Mucosa of descending colon (tissue), 3 donors: ENCODE measurements at regions not wholly inside any gene's neighbourhood (a gene's known extent, or its start where the extent isn't known, plus 50 kb on each side); places are given as distances from the start of the nearest gene placed in this dataset.

Experiments used
- ATAC-seq: fragments of 200-7000 bp; cut with Tn5 transposase; one replicate; pipeline ENCODE4 v1.9.1; 2020; ENCODE audit warnings: mild to moderate bottlenecking, moderate library complexity
- DNase-seq, 3 donors: peaks; one replicate each; pipeline ENCODE4 v3.0.0-alpha.2; 2020
- H3K36me3 ChIP-seq: fragments of 200-600 bp; one replicate; pipeline ENCODE4 v1.8.0; 2021; ENCODE audit warnings: low read depth, mild to moderate bottlenecking
- H3K4me1 ChIP-seq: fragments of 200-600 bp; one replicate; pipeline ENCODE4 v1.8.0; 2021; ENCODE audit warnings: low read depth, mild to moderate bottlenecking
- H3K4me3 ChIP-seq: fragments of 200-600 bp; one replicate; pipeline ENCODE4 v1.8.0; 2021; ENCODE audit warnings: mild to moderate bottlenecking
- H3K9me3 ChIP-seq: fragments of 200-600 bp; one replicate; pipeline ENCODE4 v1.8.0; 2021; ENCODE audit warnings: mild to moderate bottlenecking
- intact Hi-C, 2 donors: fragments of 100-400 bp; cut with DNase I in 1 of 2; cut with micrococcal nuclease in 1 of 2; formaldehyde crosslinking; loops; one replicate each; pipeline versions ENCODE4 v1.11.0 to v1.11.1; 2022; cut with DNase I, micrococcal nuclease
- TF ChIP-seq, protein P1 (sequence below): fragments of 200-600 bp; IDR thresholded peaks from one replicate; pipeline ENCODE4 v1.8.0; 2022; ENCODE audit warnings: antibody characterized with exemption, mild to moderate bottlenecking
- donor health status: DM: no; HTN: no; CAD: no; lungs with moderate emphysema.
- donor health status: DM: no; HTN: no; CAD: no.
- donor health status: DM: no; HTN: yes; CAD: no.

- Histone ChIP-seq H3K4me1 (no peaks in the 10 kb centered on the region), H3K9me3 (peaks cover 15% of the 10 kb centered on the region), H3K4me3 (no peak overlapping the region), H3K36me3 (no peaks in the 10 kb centered on the region)
- ATAC-seq (no peak), DNase-seq (no peak)
- TF ChIP-seq, protein P1, sequence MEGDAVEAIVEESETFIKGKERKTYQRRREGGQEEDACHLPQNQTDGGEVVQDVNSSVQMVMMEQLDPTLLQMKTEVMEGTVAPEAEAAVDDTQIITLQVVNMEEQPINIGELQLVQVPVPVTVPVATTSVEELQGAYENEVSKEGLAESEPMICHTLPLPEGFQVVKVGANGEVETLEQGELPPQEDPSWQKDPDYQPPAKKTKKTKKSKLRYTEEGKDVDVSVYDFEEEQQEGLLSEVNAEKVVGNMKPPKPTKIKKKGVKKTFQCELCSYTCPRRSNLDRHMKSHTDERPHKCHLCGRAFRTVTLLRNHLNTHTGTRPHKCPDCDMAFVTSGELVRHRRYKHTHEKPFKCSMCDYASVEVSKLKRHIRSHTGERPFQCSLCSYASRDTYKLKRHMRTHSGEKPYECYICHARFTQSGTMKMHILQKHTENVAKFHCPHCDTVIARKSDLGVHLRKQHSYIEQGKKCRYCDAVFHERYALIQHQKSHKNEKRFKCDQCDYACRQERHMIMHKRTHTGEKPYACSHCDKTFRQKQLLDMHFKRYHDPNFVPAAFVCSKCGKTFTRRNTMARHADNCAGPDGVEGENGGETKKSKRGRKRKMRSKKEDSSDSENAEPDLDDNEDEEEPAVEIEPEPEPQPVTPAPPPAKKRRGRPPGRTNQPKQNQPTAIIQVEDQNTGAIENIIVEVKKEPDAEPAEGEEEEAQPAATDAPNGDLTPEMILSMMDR, result no peak
- intact Hi-C loops, result no loop called here
These were observed 491.0 kb upstream of the KIRREL3 start for GRCh38 chr11:127491589-127491988.

DNA sequence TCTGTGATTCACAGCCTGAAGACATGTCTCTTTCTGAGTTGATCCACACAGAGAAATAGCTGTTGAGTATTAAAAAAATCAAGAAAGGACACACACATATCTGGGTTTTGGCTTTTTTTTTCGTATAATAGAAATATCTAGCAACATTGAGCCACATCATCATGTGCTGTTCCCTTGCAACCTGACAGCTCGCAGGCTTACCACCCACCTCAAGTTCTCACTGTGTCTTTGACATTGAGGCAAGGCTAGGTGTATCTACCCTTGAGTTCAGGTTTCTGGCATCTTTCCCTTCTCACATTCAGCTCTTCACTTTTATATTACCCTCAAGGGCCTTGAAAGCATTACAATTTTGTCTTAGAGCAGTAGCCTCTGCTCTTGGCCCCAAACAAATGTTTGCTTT is 490.3 kb upstream of the KIRREL3 start:
- no peak overlapping the region for H3K4me3 ChIP-seq
- no peak for ATAC-seq
- intact Hi-C loops, result no loop called here
- TF ChIP-seq, protein P1, result no peak
- H3K9me3 ChIP-seq, result peaks cover 15% of the 10 kb centered on the region
- H3K4me1 ChIP-seq, result no peaks in the 10 kb centered on the region
- H3K36me3 ChIP-seq, result no peaks in the 10 kb centered on the region
- DNase-seq, result no peak

DNA sequence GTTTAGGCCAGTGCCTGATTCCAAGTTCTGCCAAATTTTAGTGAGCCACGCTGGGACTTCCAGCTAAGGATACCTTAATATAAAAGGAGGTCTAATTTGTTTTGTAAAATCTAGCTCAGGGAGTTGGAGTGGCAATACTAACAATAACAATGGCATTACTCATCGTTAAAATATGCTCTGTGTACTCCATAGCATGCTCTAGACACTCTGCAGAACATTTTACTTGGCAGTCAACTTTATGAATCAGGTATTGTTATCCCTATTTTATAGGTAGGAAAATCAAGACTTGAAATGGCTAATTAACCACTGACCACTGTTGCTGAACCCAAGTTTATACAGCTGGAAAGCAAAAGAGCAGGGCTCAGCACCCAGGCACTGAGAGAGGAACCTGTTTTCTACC is 485.0 kb upstream of the KIRREL3 start:
- H3K9me3 ChIP-seq, result peaks cover 1% of the 10 kb centered on the region
- intact Hi-C loops, result no loop called here
- TF ChIP-seq, protein P1, result no peak
- H3K36me3 ChIP-seq, result no peaks in the 10 kb centered on the region
- DNase-seq, result no peak
- no peaks in the 10 kb centered on the region for H3K4me1 ChIP-seq
- no peak for ATAC-seq
- no peak overlapping the region for H3K4me3 ChIP-seq

DNA sequence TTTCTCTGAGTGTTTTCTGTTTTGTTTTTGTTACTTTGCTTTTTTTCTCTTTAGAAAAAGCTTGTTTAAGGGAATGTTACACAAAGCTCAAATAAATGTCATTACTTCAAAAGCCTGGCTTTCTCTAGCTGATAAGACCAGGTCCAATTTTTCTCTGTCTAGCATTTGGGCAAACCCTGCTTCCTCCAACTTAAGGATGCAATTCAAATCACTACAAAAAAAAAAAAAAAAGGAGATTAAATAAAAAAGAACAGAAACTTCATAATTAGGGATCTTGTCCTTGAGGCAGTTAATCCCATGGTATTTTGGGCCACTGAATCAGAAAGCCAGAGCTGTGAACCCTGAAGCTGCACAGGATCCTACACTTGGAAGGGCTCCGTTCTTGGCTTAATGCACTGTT is 480.8 kb upstream of the KIRREL3 start:
- H3K36me3 ChIP-seq, result no peaks in the 10 kb centered on the region
- ATAC-seq (no peak), DNase-seq (no peak)
- no peaks in the 10 kb centered on the region for H3K9me3 ChIP-seq
- intact Hi-C loops, result no loop called here
- H3K4me1 ChIP-seq, result no peaks in the 10 kb centered on the region
- TF ChIP-seq, protein P1, result no peak
- H3K4me3 ChIP-seq, result no peak overlapping the region

DNA sequence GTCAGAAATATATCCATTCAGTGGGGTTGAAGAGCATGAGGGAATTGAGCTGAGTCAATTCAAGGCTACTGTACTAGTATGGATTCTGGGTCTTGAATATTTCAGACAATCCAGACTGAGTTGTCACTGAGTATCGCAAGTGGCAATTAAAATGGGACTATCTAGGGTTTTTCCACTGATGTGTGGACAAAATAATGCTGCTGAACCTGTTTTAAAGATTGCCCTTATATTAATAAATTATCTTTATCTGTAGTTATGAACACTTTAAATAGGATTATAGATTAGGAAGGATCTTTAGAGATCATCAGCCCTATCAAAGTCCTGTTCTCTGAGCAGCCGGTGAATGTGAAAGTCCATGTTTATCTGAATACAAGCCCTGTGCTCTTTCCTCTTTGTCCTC is 478.3 kb upstream of the KIRREL3 start:
- DNase-seq (no peak), ATAC-seq (no peak)
- no peak overlapping the region for H3K4me3 ChIP-seq
- TF ChIP-seq, protein P1, result no peak
- no peaks in the 10 kb centered on the region for H3K36me3 ChIP-seq
- intact Hi-C loops, result no loop called here
- no peaks in the 10 kb centered on the region for H3K9me3 ChIP-seq
- H3K4me1 ChIP-seq, result no peaks in the 10 kb centered on the region

- ATAC-seq (no peak), DNase-seq (no peak)
- Histone ChIP-seq H3K4me3 (no peak overlapping the region), H3K9me3 (no peaks in the 10 kb centered on the region), H3K4me1 (no peaks in the 10 kb centered on the region), H3K36me3 (no peaks in the 10 kb centered on the region)
- intact Hi-C loops, result no loop called here
- TF ChIP-seq, protein P1, result no peak
These were observed 474.2 kb upstream of the KIRREL3 start for GRCh38 chr11:127474766-127475165.
